Liver (tissue), 3 donors: ENCODE measurements at regions not wholly inside any gene's neighbourhood (a gene's known extent, or its start where the extent isn't known, plus 50 kb on each side); places are given as distances from the start of the nearest gene placed in this dataset.

Experiments
- CTCF ChIP-seq: fragments of 150-350 bp; IDR thresholded peaks from 2 replicates; pipeline ENCODE4 v1.5.1; 2017; ENCODE audit warnings: improper control_type of control experiment, low read depth, low read length; ENCODE audit not compliant: missing input control
- REST ChIP-seq: IDR thresholded peaks from 2 replicates; pipeline ENCODE4 v1.6.1; 2016; ENCODE audit warnings: antibody characterized with exemption, mild to moderate bottlenecking
- TAF1 ChIP-seq: conservative IDR thresholded peaks from 2 replicates; pipeline ENCODE4 v1.6.1; 2016; ENCODE audit warnings: antibody characterized with exemption, mild to moderate bottlenecking
- donor health status: healthy.
- donor health status: healthy.

GRCh38 chr1:234731569-234732085, 121.6 kb upstream of the IRF2BP2 start:
- no peak for TF ChIP-seq TAF1
- no peak for TF ChIP-seq CTCF
- no peak for TF ChIP-seq REST
